Limb (tissue), 2 donors: ENCODE measurements at regions not wholly inside any gene's neighbourhood (a gene's known extent, or its start where the extent isn't known, plus 50 kb on each side); places are given as distances from the start of the nearest gene placed in this dataset.
A peak's percentile ranks its signal among the peaks of the same experiment; 100 is the strongest.

ENCODE experiments used
- DNase-seq, 2 donors: peaks; one replicate each; pipeline ENCODE4 v3.0.0-alpha.2; 2016; ENCODE audit errors: extremely low spot score in 2 of 2

GRCh38 chr2:223107825-223108224 is 55.8 kb downstream of the KCNE4 start:
- no peak for DNase-seq

GRCh38 chr2:223108351-223109050 is 56.5 kb downstream of the KCNE4 start:
- DNase-seq = no peak

- no peak for DNase-seq
Observed at GRCh38 chr2:223109341-223109740, 57.4 kb downstream of the KCNE4 start.

GRCh38 chr2:223113161-223113560 is 61.2 kb downstream of the KCNE4 start:
- no peak for DNase-seq

- DNase-seq = no peak
Observed at GRCh38 chr2:223114170-223114569, 62.2 kb downstream of the KCNE4 start.

- DNase-seq = no peak
Observed at GRCh38 chr2:223114917-223115316, 62.9 kb downstream of the KCNE4 start.

GRCh38 chr2:223117533-223117932 is 65.5 kb downstream of the KCNE4 start:
- DNase-seq = no peak

- no peak for DNase-seq
Observed at GRCh38 chr2:223121283-223121682, 69.3 kb downstream of the KCNE4 start.

- no peak for DNase-seq
Observed at GRCh38 chr2:223122781-223123180, 70.8 kb downstream of the KCNE4 start.

- DNase-seq = peak in 1 of 2 donors; percentile 40
Observed at GRCh38 chr2:223123855-223124610, 72.0 kb downstream of the KCNE4 start.

- no peak for DNase-seq
Observed at GRCh38 chr2:223141606-223142005, 89.6 kb downstream of the KCNE4 start.

GRCh38 chr2:223142118-223142517 is 90.1 kb downstream of the KCNE4 start:
- no peak for DNase-seq

GRCh38 chr2:223147431-223147830 is 95.4 kb downstream of the KCNE4 start:
- no peak for DNase-seq

- DNase-seq = no peak
Observed at GRCh38 chr2:223148516-223148915, 96.5 kb downstream of the KCNE4 start.

- no peak for DNase-seq
Observed at GRCh38 chr2:223155956-223156355, 104.0 kb downstream of the KCNE4 start.

- DNase-seq = no peak
Observed at GRCh38 chr2:223161873-223162458, 110.0 kb downstream of the KCNE4 start.

GRCh38 chr2:223165423-223166214 is 113.6 kb downstream of the KCNE4 start:
- DNase-seq = no peak

GRCh38 chr2:223166215-223166493 is 114.2 kb downstream of the KCNE4 start:
- no peak for DNase-seq

- DNase-seq = no peak
Observed at GRCh38 chr2:223166983-223167650, 115.1 kb downstream of the KCNE4 start.

GRCh38 chr2:223169830-223170605 is 118.0 kb downstream of the KCNE4 start:
- DNase-seq = no peak

- no peak for DNase-seq
Observed at GRCh38 chr2:223176970-223177369, 125.0 kb downstream of the KCNE4 start.
